SU-DHL-6 (cell line): ENCODE measurements at regions not wholly inside any gene's neighbourhood (a gene's known extent, or its start where the extent isn't known, plus 50 kb on each side); places are given as distances from the start of the nearest gene placed in this dataset.

Source experiments
- H2AFZ ChIP-seq: fragments of 200-600 bp; sonication (generic); 2 replicates; pipeline ENCODE4 v1.6.1; 2014; ENCODE audit warnings: low read depth, mild to moderate bottlenecking, moderate library complexity, mixed read lengths, antibody characterized with exemption, low read length; ENCODE audit not compliant: severe bottlenecking
- H3F3A ChIP-seq: fragments of 200-600 bp; shearing (Covaris generic); 2 replicates; pipeline ENCODE4 v1.6.0; 2016; ENCODE audit warnings: antibody characterized with exemption, mild to moderate bottlenecking; ENCODE audit not compliant: insufficient read depth
- H3K27ac ChIP-seq: fragments of 200-600 bp; sonication (generic); 2 replicates; pipeline ENCODE4 v1.5.1; 2016; ENCODE audit warnings: low read depth, mild to moderate bottlenecking, low read length, moderate library complexity, mixed read lengths
- H3K27me3 ChIP-seq: fragments of 200-600 bp; sonication (generic), shearing (Covaris generic); 2 replicates; pipeline ENCODE4 v1.6.0; 2014; ENCODE audit warnings: mild to moderate bottlenecking, low read length
- H3K36me3 ChIP-seq: fragments of 200-600 bp; sonication (generic); 2 replicates; pipeline ENCODE4 v1.6.1; 2014; ENCODE audit warnings: mild to moderate bottlenecking, low read length, mixed read lengths
- H3K4me2 ChIP-seq: fragments of 300-600, 200-600 bp; shearing (Covaris generic), sonication (generic); 2 replicates; pipeline ENCODE4 v1.6.0; 2014; ENCODE audit warnings: low read length, low read depth, mild to moderate bottlenecking; ENCODE audit not compliant: poor library complexity, severe bottlenecking
- H3K4me3 ChIP-seq: fragments of 200-600 bp; sonication (generic); 2 replicates; pipeline ENCODE4 v1.5.1; 2014; ENCODE audit warnings: antibody characterized with exemption, low read length, mild to moderate bottlenecking, mixed read lengths; ENCODE audit not compliant: insufficient read depth, poor library complexity, severe bottlenecking
- H3K79me2 ChIP-seq: fragments of 200-600 bp; sonication (generic); 2 replicates; pipeline ENCODE4 v1.6.1; 2014; ENCODE audit warnings: mild to moderate bottlenecking, low read length, moderate library complexity; ENCODE audit not compliant: insufficient read depth
- H3K9ac ChIP-seq: fragments of 200-600 bp; sonication (generic); 2 replicates; pipeline ENCODE4 v1.7.0; 2014; ENCODE audit warnings: mild to moderate bottlenecking, low read length
- H3K9me2 ChIP-seq: fragments of 200-600 bp; sonication (generic); replicated peaks from 2 replicates; pipeline ENCODE4 v1.6.1; 2014; ENCODE audit warnings: low read length; ENCODE audit not compliant: insufficient read depth
- H3K9me3 ChIP-seq: fragments of 200-600 bp; sonication (generic); 2 replicates; pipeline ENCODE4 v1.6.1; 2014; ENCODE audit warnings: low read length, mixed read lengths; ENCODE audit not compliant: insufficient read depth
- H4K20me1 ChIP-seq: fragments of 200-600 bp; sonication (generic); 2 replicates; pipeline ENCODE4 v1.6.1; 2014; ENCODE audit warnings: low read depth, mild to moderate bottlenecking, antibody characterized with exemption, low read length, moderate library complexity, mixed read lengths
- EZH2phosphoT487 ChIP-seq: fragments of 200-600 bp; sonication (generic), shearing (Covaris generic); conservative IDR thresholded peaks from 2 replicates; pipeline ENCODE4 v1.6.1; 2018; ENCODE audit warnings: mild to moderate bottlenecking, antibody characterized with exemption, low read length, moderate library complexity, mixed read lengths
- TF ChIP-seq, protein P1 (sequence below): fragments of 200-600 bp; sonication (generic); IDR thresholded peaks from one replicate; pipeline ENCODE4 v1.5.1; 2017; ENCODE audit warnings: antibody characterized with exemption, mild to moderate bottlenecking, low read length, moderate library complexity; ENCODE audit not compliant: insufficient read depth, poor library complexity, severe bottlenecking

DNA sequence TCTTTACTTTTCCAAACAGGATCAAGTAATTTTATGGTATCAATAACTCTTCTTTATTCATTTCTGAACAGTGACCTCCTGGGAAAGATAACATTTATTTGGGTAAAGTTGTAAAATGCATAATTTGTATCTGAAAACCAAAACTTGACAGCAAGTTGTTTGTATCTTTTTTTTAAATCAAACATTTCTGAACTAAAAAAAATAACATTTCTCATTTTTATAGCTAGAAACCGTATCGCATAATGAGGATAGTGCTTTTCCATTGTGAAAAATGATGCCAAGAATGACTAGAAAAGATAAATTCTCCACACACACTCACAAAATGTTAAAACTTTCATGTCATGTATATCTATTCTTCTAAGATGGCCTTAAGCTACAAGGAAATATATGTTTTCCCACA, 578.2 kb downstream of the RIT2 start:
- H3K27ac ChIP-seq, result no peak overlapping the region
- no peaks in the 10 kb centered on the region for H3K9me3 ChIP-seq
- no peak overlapping the region for H3K4me2 ChIP-seq
- H3K9me2 ChIP-seq, result no peaks in the 10 kb centered on the region
- no peaks in the 10 kb centered on the region for H3K27me3 ChIP-seq
- no peak overlapping the region for H3K9ac ChIP-seq
- H3K36me3 ChIP-seq, result no peaks in the 10 kb centered on the region
- H3K79me2 ChIP-seq, result no peaks in the 10 kb centered on the region
- no peak overlapping the region for H3K4me3 ChIP-seq
- H4K20me1 ChIP-seq, result no peaks in the 10 kb centered on the region
- TF ChIP-seq, protein P1, sequence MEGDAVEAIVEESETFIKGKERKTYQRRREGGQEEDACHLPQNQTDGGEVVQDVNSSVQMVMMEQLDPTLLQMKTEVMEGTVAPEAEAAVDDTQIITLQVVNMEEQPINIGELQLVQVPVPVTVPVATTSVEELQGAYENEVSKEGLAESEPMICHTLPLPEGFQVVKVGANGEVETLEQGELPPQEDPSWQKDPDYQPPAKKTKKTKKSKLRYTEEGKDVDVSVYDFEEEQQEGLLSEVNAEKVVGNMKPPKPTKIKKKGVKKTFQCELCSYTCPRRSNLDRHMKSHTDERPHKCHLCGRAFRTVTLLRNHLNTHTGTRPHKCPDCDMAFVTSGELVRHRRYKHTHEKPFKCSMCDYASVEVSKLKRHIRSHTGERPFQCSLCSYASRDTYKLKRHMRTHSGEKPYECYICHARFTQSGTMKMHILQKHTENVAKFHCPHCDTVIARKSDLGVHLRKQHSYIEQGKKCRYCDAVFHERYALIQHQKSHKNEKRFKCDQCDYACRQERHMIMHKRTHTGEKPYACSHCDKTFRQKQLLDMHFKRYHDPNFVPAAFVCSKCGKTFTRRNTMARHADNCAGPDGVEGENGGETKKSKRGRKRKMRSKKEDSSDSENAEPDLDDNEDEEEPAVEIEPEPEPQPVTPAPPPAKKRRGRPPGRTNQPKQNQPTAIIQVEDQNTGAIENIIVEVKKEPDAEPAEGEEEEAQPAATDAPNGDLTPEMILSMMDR, result no peak
- no peak for TF ChIP-seq EZH2phosphoT487
- no peaks in the 10 kb centered on the region for H3F3A ChIP-seq
- H2AFZ ChIP-seq, result no peak overlapping the region

DNA sequence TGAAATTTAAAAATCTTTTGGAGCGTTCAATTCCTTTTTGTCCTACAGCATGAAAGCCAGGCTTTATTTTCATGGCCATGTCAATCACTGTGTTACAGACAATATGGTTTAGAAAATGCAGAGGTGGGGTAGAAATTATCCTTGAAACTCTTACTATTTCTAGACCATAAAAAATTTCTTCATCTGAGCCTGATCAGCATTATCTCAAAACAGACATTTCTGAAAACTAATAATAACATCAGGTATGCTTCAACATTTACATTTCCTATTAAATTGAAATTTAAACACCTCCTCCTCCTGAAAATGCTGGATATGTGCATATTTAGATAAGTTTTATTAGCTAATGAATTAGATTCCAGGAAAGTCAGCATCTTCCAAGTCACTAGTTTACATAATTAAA, 570.6 kb downstream of the RIT2 start:
- no peaks in the 10 kb centered on the region for H3K9me2 ChIP-seq
- H3K79me2 ChIP-seq, result no peaks in the 10 kb centered on the region
- no peaks in the 10 kb centered on the region for H3K27me3 ChIP-seq
- H3K4me3 ChIP-seq, result no peak overlapping the region
- H4K20me1 ChIP-seq, result no peaks in the 10 kb centered on the region
- no peaks in the 10 kb centered on the region for H3F3A ChIP-seq
- no peak overlapping the region for H3K27ac ChIP-seq
- H3K9ac ChIP-seq, result no peak overlapping the region
- no peak overlapping the region for H2AFZ ChIP-seq
- TF ChIP-seq, protein P1, result no peak
- no peak for TF ChIP-seq EZH2phosphoT487
- H3K36me3 ChIP-seq, result no peaks in the 10 kb centered on the region
- no peak overlapping the region for H3K4me2 ChIP-seq
- H3K9me3 ChIP-seq, result 0 out of 2 replicates have a peak, but pooled peaks cover 4% of the 10 kb centered on the region

DNA sequence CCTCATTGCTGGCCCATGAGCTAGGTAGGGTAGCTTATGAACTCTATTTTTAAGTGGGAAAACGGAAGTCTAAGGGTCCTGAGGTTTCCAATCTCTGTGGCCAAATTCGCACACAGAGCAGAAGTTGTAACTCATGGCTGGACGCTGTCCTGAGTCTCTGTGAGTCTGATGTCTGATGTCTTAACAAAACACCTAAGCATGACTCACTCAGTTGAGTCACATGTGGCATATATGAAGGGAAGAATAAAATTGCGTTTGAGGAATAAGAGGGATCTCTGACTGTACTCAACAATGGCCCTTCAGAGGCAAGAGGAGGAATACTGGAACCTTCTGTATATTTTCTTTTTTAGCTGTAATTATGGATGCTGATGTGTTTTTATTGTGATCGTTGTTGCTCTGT, 569.7 kb downstream of the RIT2 start:
- Histone ChIP-seq H3K4me2 (no peak overlapping the region), H3K9me3 (0 out of 2 replicates have a peak, but pooled peaks cover 4% of the 10 kb centered on the region), H4K20me1 (no peaks in the 10 kb centered on the region), H3K36me3 (no peaks in the 10 kb centered on the region), H3K79me2 (no peaks in the 10 kb centered on the region), H3K4me3 (no peak overlapping the region), H3F3A (no peaks in the 10 kb centered on the region), H3K9me2 (no peaks in the 10 kb centered on the region), H3K27me3 (no peaks in the 10 kb centered on the region), H3K27ac (no peak overlapping the region), H2AFZ (no peak overlapping the region), H3K9ac (no peak overlapping the region)
- TF ChIP-seq, protein P1, result no peak
- TF ChIP-seq EZH2phosphoT487, result no peak
